Keratinocyte (primary cell): ENCODE measurements at regions not wholly inside any gene's neighbourhood (a gene's known extent, or its start where the extent isn't known, plus 50 kb on each side); places are given as distances from the start of the nearest gene placed in this dataset.

Experiments used
- EZH2 ChIP-seq: IDR thresholded peaks from one replicate; pipeline ENCODE4 v1.6.1; 2012; ENCODE audit warnings: inconsistent platforms, mild to moderate bottlenecking, low read length, moderate library complexity
- TF ChIP-seq, protein P1 (sequence below), 3 experiments: IDR thresholded peaks in 1 of 3; conservative IDR thresholded peaks in 1 of 3; optimal IDR thresholded peaks in 1 of 3; 2 replicates in 2 of 3; 3 replicates in 1 of 3; pipeline versions ENCODE3 to v1.5.1; 2011; ENCODE audit warnings: low read length in 3 of 3, mild to moderate bottlenecking in 3 of 3, moderate library complexity in 2 of 3, control low read depth in 1 of 3, inconsistent platforms in 1 of 3; ENCODE audit not compliant: insufficient read depth in 2 of 3; ENCODE audit errors: extremely low read depth in 1 of 3

DNA sequence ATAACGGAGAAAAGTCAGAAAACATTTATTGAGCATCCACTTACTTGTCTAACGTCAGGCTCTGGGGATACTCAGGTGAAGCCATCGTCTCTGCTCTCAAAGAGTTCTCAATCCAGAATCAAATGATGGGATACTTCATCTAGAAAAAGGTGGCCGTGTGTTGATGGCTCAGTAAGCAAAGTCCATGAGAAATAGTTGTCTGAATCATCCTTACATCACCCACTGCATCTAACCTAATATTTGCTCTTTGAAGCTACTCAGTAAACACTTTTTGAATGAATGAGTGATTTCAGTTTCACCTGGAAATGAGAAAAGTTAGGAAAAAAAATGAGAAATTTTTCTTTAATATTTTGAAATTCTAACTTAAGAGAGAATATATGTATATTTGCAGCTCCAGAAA lies 155.3 kb upstream of the PKN2 start:
- TF ChIP-seq, protein P1, sequence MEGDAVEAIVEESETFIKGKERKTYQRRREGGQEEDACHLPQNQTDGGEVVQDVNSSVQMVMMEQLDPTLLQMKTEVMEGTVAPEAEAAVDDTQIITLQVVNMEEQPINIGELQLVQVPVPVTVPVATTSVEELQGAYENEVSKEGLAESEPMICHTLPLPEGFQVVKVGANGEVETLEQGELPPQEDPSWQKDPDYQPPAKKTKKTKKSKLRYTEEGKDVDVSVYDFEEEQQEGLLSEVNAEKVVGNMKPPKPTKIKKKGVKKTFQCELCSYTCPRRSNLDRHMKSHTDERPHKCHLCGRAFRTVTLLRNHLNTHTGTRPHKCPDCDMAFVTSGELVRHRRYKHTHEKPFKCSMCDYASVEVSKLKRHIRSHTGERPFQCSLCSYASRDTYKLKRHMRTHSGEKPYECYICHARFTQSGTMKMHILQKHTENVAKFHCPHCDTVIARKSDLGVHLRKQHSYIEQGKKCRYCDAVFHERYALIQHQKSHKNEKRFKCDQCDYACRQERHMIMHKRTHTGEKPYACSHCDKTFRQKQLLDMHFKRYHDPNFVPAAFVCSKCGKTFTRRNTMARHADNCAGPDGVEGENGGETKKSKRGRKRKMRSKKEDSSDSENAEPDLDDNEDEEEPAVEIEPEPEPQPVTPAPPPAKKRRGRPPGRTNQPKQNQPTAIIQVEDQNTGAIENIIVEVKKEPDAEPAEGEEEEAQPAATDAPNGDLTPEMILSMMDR (optimal IDR thresholded peaks at IDR 0.05 in 1 of 3, IDR thresholded peaks at IDR 0.05 in 1 of 3, conservative IDR thresholded peaks at IDR 0.05 in 1 of 3; ENCODE audit: extremely low read depth in 1 of 3, insufficient read depth in 2 of 3, low read length in 3 of 3): no peak
- TF ChIP-seq EZH2: no peak
